ENCODE measurements at regions not wholly inside any gene's neighbourhood (a gene's known extent, or its start where the extent isn't known, plus 50 kb on each side); places are given as distances from the start of the nearest gene placed in this dataset.

GRCh38 chr5:23013395-23013998 is 160.4 kb upstream of the CDH12 start:
- H3K36me3 ChIP-seq (replicated peaks; ENCODE audit: insufficient read depth, low read depth) = no peaks in the 10 kb centered on the region
- H3K9me2 ChIP-seq (replicated peaks; ENCODE audit: insufficient read depth) = no peaks in the 10 kb centered on the region
- TF ChIP-seq CTCF (IDR thresholded peaks at IDR 0.05; ENCODE audit: poor library complexity) (no peak), EZH2 (IDR thresholded peaks at IDR 0.05; ENCODE audit: borderline replicate concordance) (no peak), EZH2phosphoT487 (IDR thresholded peaks at IDR 0.05; ENCODE audit: low read depth, severe bottlenecking, unreplicated experiment) (no peak)
- no peak overlapping the region for H2AFZ ChIP-seq
- H3K4me3 ChIP-seq = no peak overlapping the region
- no peaks in the 10 kb centered on the region for H3K4me1 ChIP-seq (ENCODE audit: insufficient read depth)
- 79% methylated on average over 4 of the region's 4 CpGs for WGBS (ENCODE audit: low lambda C conversion rate, missing lambda C conversion rate)
- H3K27me3 ChIP-seq = no peaks in the 10 kb centered on the region
- H3K9me3 ChIP-seq (ENCODE audit: low read depth) = no peaks in the 10 kb centered on the region
- no peak overlapping the region for H3K4me2 ChIP-seq
- no peak for DNase-seq (ENCODE audit: low spot score)
- no peaks in the 10 kb centered on the region for H4K20me1 ChIP-seq (ENCODE audit: insufficient read depth, poor library complexity, severe bottlenecking)
- no peaks in the 10 kb centered on the region for H3K79me2 ChIP-seq
- no peak overlapping the region for H3K27ac ChIP-seq

GRCh38 chr5:23012842-23013241 is 159.7 kb upstream of the CDH12 start:
- DNase-seq (ENCODE audit: low spot score) = no peak

GRCh38 chr5:23007762-23008161 is 154.6 kb upstream of the CDH12 start:
- Histone ChIP-seq H3K79me2 (no peaks in the 10 kb centered on the region), H3K9me2 (replicated peaks; ENCODE audit: insufficient read depth) (no peaks in the 10 kb centered on the region), H3K4me3 (no peak overlapping the region), H3K4me1 (ENCODE audit: insufficient read depth) (no peaks in the 10 kb centered on the region), H3K4me2 (no peak overlapping the region), H3K36me3 (replicated peaks; ENCODE audit: insufficient read depth, low read depth) (no peaks in the 10 kb centered on the region), H2AFZ (no peak overlapping the region), H3K9me3 (ENCODE audit: low read depth) (no peaks in the 10 kb centered on the region), H4K20me1 (ENCODE audit: insufficient read depth, poor library complexity, severe bottlenecking) (no peaks in the 10 kb centered on the region), H3K27me3 (no peaks in the 10 kb centered on the region), H3K27ac (no peak overlapping the region)
- no peak for DNase-seq (ENCODE audit: low spot score)
- TF ChIP-seq CTCF (IDR thresholded peaks at IDR 0.05; ENCODE audit: poor library complexity) = no peak
- no peak for TF ChIP-seq EZH2 (IDR thresholded peaks at IDR 0.05; ENCODE audit: borderline replicate concordance)
- TF ChIP-seq EZH2phosphoT487 (IDR thresholded peaks at IDR 0.05; ENCODE audit: low read depth, severe bottlenecking, unreplicated experiment) = no peak
- 76% methylated on average over 1 of the region's 1 CpG for WGBS (ENCODE audit: low lambda C conversion rate, missing lambda C conversion rate)

More at GRCh38 chr5:23012842-23013241, 159.7 kb upstream of the CDH12 start:
- no peaks in the 10 kb centered on the region for H3K79me2 ChIP-seq
- 84% methylated on average over 5 of the region's 5 CpGs for WGBS (ENCODE audit: low lambda C conversion rate, missing lambda C conversion rate)
- no peak overlapping the region for H3K4me2 ChIP-seq
- no peak overlapping the region for H2AFZ ChIP-seq
- H3K9me3 ChIP-seq (ENCODE audit: low read depth) = no peaks in the 10 kb centered on the region
- no peak for TF ChIP-seq EZH2 (IDR thresholded peaks at IDR 0.05; ENCODE audit: borderline replicate concordance)
- no peak for TF ChIP-seq EZH2phosphoT487 (IDR thresholded peaks at IDR 0.05; ENCODE audit: low read depth, severe bottlenecking, unreplicated experiment)
- TF ChIP-seq CTCF (IDR thresholded peaks at IDR 0.05; ENCODE audit: poor library complexity) = no peak
- no peaks in the 10 kb centered on the region for H3K4me1 ChIP-seq (ENCODE audit: insufficient read depth)
- H3K27me3 ChIP-seq = no peaks in the 10 kb centered on the region
- H3K4me3 ChIP-seq = no peak overlapping the region
- no peaks in the 10 kb centered on the region for H4K20me1 ChIP-seq (ENCODE audit: insufficient read depth, poor library complexity, severe bottlenecking)
- no peaks in the 10 kb centered on the region for H3K36me3 ChIP-seq (replicated peaks; ENCODE audit: insufficient read depth, low read depth)
- H3K27ac ChIP-seq = no peak overlapping the region
- no peaks in the 10 kb centered on the region for H3K9me2 ChIP-seq (replicated peaks; ENCODE audit: insufficient read depth)

Data from hepatocyte (in vitro differentiated cells).